ENCODE measurements at regions not wholly inside any gene's neighbourhood (a gene's known extent, or its start where the extent isn't known, plus 50 kb on each side); places are given as distances from the start of the nearest gene placed in this dataset.

GRCh38 chr4:37132975-37133360, 111.6 kb upstream of the NWD2 start:
- H3K36me3 Mint-ChIP-seq (ENCODE audit: insufficient read depth, unreplicated experiment), result no peaks in the 10 kb centered on the region
- H3K9me3 Mint-ChIP-seq (ENCODE audit: low read depth, unreplicated experiment), result no peaks in the 10 kb centered on the region
- H3K27me3 Mint-ChIP-seq (ENCODE audit: unreplicated experiment), result no peaks in the 10 kb centered on the region
- DNase-seq, result no peak
- CTCF ChIA-PET, result no interaction called here
- intact Hi-C loops (cut with micrococcal nuclease; ENCODE audit: unreplicated experiment), result no loop called here
- no peaks in the 10 kb centered on the region for H3K4me1 Mint-ChIP-seq (ENCODE audit: low read depth, unreplicated experiment)
- TF ChIP-seq CTCF (IDR thresholded peaks at IDR 0.05; ENCODE audit: unreplicated experiment), result no peak
- no TSS peak for BruUV-seq (replicated peaks)
- H3K4me3 Mint-ChIP-seq (ENCODE audit: low read depth, unreplicated experiment), result no peak overlapping the region
- no peak overlapping the region for H3K27ac Mint-ChIP-seq (ENCODE audit: unreplicated experiment)

- DNase-seq, result no peak
- H3K27me3 Mint-ChIP-seq (ENCODE audit: unreplicated experiment), result no peaks in the 10 kb centered on the region
- H3K36me3 Mint-ChIP-seq (ENCODE audit: insufficient read depth, unreplicated experiment), result no peaks in the 10 kb centered on the region
- no TSS peak for BruUV-seq (replicated peaks)
- no peak overlapping the region for H3K27ac Mint-ChIP-seq (ENCODE audit: unreplicated experiment)
- CTCF ChIA-PET, result no interaction called here
- TF ChIP-seq CTCF (IDR thresholded peaks at IDR 0.05; ENCODE audit: unreplicated experiment), result no peak
- H3K4me3 Mint-ChIP-seq (ENCODE audit: low read depth, unreplicated experiment), result no peak overlapping the region
- H3K4me1 Mint-ChIP-seq (ENCODE audit: low read depth, unreplicated experiment), result no peaks in the 10 kb centered on the region
- intact Hi-C loops (cut with micrococcal nuclease; ENCODE audit: unreplicated experiment), result no loop called here
- no peaks in the 10 kb centered on the region for H3K9me3 Mint-ChIP-seq (ENCODE audit: low read depth, unreplicated experiment)
These were observed 106.4 kb upstream of the NWD2 start for GRCh38 chr4:37138019-37138653.

- Mint-ChIP-seq H3K27ac (ENCODE audit: unreplicated experiment) (no peak overlapping the region), H3K36me3 (ENCODE audit: insufficient read depth, unreplicated experiment) (no peaks in the 10 kb centered on the region), H3K9me3 (ENCODE audit: low read depth, unreplicated experiment) (no peaks in the 10 kb centered on the region), H3K27me3 (ENCODE audit: unreplicated experiment) (no peaks in the 10 kb centered on the region), H3K4me3 (ENCODE audit: low read depth, unreplicated experiment) (no peak overlapping the region), H3K4me1 (ENCODE audit: low read depth, unreplicated experiment) (no peaks in the 10 kb centered on the region)
- no TSS peak for BruUV-seq (replicated peaks)
- no peak for TF ChIP-seq CTCF (IDR thresholded peaks at IDR 0.05; ENCODE audit: unreplicated experiment)
- DNase-seq, result no peak
- CTCF ChIA-PET, result no interaction called here
- intact Hi-C loops (cut with micrococcal nuclease; ENCODE audit: unreplicated experiment), result no loop called here
These were observed 105.8 kb upstream of the NWD2 start for GRCh38 chr4:37138789-37139188.

- intact Hi-C loops (cut with micrococcal nuclease; ENCODE audit: unreplicated experiment), result loop anchor here (10.0 kb wide), 1 partner anchor 215 kb away; no protein-coding TSS in a partner anchor
- H3K4me3 Mint-ChIP-seq (ENCODE audit: low read depth, unreplicated experiment), result no peak overlapping the region
- BruUV-seq (replicated peaks), result no TSS peak
- CTCF ChIA-PET, result no interaction called here
- no peak for TF ChIP-seq CTCF (IDR thresholded peaks at IDR 0.05; ENCODE audit: unreplicated experiment)
- H3K27me3 Mint-ChIP-seq (ENCODE audit: unreplicated experiment), result peaks cover 4% of the 10 kb centered on the region
- no peak for DNase-seq
- H3K4me1 Mint-ChIP-seq (ENCODE audit: low read depth, unreplicated experiment), result no peaks in the 10 kb centered on the region
- no peaks in the 10 kb centered on the region for H3K9me3 Mint-ChIP-seq (ENCODE audit: low read depth, unreplicated experiment)
- H3K36me3 Mint-ChIP-seq (ENCODE audit: insufficient read depth, unreplicated experiment), result no peaks in the 10 kb centered on the region
- H3K27ac Mint-ChIP-seq (ENCODE audit: unreplicated experiment), result no peak overlapping the region
These were observed 104.6 kb upstream of the NWD2 start for GRCh38 chr4:37139987-37140386.

Measured in Calu3 (cell line).